Dermis microvascular lymphatic vessel endothelial cell (primary cell): ENCODE measurements at regions not wholly inside any gene's neighbourhood (a gene's known extent, or its start where the extent isn't known, plus 50 kb on each side); places are given as distances from the start of the nearest gene placed in this dataset.

Source experiments
- DNase-seq, 2 donors: peaks; one replicate each; pipeline versions ENCODE4 v3.0.0 to v3.0.0-alpha.2; 2010; ENCODE audit warnings: low read depth in 2 of 2

DNA sequence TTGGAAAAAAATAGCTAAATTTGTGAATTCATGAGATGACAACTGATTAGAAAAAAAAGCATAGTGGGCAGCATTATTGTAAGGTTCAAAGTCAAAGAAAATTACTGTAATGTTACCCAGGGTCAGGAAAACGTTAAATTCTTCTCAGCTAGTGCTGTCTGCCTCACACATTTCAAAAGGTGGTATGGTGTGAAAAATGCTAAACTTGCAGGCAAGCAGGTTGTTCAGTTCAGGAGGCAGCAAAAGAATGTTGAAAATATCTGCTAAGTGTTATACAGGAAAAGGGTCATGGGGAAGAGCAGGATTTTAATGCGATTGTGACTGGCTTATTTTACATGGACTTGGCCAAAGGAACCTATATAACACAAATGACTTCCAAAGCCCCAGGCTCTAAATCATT lies 232.5 kb upstream of the NDST3 start:
- DNase-seq: no peak

DNA sequence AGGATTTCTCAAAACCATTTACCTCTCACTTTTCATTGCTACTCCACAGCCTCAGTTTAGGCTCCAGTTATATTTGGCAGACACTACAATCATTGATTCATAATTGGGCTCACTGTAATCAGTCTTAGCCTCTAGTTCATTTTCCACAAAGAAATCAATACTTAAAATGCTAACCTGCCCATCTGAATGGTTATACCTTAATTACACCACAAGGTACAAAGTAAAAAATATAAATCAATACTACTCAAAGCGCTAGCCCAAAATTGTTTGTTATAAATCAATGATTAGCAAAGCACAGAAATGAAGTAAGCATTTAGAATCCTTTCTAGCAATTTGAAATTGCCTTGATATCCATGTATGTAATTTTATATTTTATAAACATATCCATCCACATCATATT lies 222.6 kb upstream of the NDST3 start:
- DNase-seq: no peak

DNA sequence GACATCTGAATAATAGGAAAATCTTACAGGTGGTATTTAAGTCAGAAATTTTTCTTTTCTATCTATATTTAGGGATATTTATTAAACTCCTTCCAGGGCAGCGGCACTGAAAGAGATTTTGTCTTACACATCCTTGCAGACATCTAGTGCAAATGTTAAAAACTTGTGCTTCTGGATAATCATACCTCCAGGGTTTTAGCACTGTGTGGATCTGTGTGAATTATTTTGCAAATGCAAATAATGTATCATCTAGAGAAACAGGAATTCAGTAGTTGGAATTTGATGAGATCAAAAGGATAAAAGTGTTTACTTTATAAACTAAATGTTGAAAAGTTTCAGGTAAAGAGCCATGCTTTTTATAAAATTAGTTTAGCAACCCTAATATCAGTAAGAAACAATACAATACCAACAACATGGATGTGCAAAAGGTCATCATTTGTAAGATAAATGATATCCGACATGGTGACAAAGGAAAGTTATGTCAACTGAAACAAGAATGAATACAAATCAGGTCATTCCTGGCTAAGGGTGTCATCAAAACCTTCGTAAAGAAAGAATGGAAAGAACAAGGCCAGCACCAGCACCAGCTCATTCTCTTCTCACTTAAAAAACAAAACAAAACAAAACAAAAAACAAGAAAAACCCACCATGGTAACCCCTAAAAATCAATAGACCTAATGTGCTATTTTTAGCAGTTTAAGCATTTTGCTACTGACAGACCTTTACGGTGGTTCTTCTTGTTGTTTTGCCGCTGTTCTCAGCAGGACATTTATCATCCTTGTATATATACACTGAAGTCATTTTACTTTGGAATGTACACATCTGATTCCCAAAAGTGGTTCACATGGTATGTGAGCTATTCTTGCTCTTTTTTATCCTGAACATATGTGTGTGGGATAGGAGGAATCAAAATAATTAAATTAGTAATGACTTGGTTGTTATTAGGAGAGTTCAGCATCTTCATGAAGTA lies 219.7 kb upstream of the NDST3 start:
- DNase-seq: no peak

DNA sequence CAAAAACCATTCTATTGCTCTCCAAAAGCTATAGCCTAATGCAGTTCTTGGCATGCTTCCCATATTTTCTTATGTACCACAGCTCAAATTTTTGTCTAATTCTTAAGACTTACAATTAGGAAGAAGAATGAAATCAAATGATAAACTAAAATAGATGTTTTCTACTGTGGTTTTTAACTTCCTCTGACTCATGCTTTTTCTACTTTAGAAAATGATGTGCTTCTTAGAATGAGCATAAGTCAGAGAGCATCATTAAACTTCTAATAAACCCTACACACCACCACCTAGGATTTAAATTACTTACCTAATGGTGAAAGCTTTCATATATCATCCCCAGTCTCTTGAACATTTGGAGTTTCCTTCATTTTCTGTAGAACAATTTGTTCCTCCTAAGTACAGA lies 217.0 kb upstream of the NDST3 start:
- DNase-seq: no peak

DNA sequence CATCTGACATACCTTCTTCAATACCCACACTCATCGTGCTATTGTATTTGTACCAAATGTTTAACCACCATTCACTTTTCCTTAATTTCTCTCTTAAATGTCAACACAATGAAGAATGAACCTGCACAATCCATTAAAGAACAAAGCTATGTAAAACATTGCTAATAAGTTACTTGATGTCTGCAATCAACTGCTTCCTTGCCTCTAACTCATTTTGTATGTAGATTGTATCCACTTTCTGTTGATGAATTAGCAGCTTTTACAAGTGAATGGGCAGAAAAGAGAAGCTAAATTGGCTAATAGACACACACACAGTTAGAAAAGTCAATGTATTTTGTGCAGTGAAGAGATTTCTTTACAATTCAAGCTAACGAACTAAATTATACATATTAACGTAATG lies 212.5 kb upstream of the NDST3 start:
- DNase-seq: no peak

DNA sequence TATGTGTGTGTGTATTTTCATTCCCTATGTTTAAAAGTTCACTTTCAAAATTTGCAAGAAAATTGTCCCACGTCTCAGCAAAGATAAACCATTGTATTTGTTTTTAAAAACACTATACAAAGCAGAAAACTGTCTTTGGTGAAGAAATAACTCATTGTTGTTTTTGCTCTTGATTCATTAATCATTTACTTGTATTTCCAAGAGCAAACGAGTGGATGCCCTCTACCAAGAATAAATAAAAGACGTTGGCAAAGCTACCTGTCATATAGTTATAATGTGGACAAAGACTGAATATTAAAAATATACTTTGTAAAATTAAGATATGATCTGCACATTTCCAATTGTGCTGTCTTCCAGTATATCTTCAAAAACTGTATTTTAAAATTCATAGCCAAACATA lies 210.9 kb upstream of the NDST3 start:
- DNase-seq: no peak

DNA sequence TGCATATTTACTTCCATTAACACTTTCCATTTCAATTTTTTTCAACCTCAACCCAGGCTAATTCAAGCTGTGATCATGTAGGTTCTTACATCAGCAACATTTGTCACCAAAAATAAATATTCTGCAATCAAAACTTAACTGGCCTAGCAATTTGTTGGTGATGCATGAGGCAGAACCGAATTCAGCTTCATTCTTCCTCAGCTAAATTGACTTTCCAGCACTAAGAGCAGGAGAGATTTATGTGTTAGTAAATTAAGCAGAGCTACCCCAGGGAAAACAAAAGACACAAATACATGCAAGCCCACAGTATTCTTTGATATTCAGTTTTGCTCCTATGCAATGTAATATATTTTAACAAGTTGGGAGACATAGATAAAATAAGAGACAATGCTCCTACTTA lies 208.7 kb upstream of the NDST3 start:
- no peak for DNase-seq

DNA sequence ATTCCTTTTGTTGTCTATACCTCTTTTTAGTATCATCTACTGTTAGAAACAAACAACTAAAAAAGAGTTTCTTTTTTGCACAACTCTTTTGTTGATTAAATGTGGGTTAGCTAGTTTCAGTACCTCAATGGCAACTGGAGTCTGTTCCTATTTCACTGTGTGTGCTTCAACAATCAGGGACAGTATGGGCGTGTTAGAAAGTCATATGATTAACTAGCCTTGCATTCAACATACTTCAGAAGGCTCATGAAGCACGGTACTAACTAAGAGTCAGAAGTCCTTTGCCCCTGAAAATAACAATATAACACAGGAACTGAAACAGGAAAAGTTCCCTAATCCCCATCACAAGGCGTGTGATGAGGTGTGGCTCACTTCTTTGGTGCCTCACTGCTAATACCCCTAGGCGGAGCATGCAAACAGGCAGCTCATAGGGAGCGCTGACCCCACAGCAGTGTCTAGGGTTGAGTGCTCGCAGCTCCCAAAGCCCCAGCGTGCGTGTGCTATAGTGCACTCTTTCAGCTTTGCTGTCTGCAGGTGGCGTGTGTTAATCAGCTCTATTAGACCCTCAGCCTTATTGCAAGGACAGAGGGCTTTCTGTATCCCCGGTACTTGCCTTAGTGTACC lies 203.1 kb upstream of the NDST3 start:
- DNase-seq: no peak

DNA sequence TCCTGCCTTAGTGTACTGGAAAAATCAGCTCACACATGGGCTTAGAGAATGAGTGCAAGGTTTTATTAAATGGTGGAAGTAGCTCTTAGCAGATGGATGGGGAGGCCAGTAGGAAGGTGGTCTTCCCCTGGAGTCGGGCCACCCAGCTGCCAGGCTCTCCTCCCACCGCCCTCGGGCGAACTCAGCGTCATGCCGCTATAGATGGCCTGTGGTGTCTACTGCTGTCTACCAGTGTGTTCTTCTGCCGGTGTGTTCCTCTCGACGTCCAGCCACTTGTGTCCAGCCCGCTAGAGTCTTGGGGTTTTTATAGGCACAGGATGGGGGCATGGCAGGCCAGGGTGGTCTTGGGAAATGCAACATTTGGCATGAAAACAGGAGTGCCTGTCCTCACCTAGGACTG lies 198.7 kb upstream of the NDST3 start:
- DNase-seq: no peak

DNA sequence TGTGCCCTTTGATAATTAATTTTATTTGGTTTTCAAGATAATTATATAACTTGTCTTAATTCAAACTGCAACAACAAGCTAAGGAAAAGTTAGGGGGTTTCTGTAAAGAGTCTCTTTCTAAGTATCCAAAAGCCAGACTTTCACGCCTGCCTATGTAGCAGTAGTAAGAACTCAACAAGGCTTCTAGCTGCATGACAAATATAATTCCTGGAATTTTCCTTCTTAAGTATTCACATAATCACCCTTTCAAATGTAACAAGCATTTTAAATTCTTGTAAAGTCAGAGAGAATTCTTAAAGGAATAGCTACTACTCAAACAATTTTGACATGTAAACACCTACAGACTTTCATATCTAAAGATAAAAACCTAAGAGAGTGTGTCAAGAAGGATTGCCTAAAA lies 189.7 kb upstream of the NDST3 start:
- DNase-seq: no peak

DNA sequence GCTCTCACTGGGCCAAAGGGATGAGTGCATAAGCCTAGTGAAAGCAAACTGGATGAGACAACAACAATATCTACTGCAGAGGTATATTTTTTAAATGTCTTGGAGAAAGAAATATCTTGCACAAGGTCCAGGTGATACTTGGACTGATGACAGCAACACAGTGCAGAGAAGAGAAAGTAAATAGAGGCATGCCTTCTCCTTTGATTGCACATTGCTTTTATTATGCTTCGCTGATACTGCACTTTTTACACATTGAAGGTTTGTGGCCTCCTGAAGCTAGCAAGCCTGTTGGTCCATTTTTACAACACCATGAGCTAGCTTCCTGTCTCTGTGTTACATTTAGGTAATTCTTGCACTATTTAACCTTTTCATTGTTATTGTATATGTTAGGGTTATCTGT lies 189.0 kb upstream of the NDST3 start:
- no peak for DNase-seq

DNA sequence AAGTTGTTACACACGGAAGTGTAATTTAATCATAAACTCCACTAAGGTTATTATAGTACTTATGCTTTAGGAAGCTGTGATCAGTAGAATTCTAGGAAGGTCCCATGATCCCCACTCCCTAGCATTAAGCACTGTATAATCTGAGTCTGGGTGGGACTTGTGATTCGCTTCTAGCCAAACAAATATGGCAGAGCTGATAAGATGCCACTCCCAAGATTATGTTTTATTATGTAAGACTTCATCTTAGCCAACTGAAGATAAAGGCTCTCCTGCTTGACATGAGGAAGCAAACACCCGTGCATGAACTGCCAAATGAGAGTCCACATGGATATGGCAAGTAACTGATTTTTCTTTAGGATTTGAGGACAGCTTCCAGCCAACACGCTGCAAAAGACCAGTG lies 186.4 kb upstream of the NDST3 start:
- DNase-seq: no peak

DNA sequence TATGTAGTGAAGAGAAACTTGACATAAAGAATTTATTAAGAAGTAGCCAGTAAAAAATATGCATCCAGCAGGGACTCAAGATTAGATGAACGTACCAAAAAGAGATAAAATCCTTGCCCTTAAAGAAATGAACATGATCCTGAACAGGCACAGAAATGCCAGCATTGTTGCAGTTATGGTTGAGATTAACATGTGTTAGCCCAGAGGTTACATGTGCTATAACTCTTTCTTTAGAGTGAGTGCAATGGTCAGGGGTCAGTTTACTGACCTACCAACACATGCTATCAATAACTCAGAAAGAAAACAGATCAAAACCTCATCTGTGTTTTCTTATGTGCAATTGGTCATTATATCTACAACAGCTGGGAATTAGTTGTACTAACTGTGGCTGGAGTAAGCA lies 166.1 kb upstream of the NDST3 start:
- no peak for DNase-seq

DNA sequence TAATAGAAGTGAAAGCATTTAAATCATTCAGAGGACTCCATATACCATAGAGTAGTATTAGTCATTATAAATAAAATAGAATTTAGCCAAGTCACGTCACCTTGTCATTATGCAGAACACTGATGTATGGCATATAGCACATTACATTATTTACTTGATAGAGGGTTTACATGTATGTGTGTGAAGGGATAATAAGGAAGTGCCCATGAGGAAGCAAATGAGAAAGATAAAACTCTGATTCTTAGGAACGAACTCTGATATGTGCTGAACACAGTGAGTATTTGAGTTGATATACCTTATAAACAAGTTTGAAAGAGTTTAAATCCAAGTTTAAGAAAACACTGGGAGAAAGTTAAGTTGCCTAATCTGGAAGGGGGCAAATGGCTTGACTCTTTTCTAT lies 160.5 kb upstream of the NDST3 start:
- no peak for DNase-seq

DNA sequence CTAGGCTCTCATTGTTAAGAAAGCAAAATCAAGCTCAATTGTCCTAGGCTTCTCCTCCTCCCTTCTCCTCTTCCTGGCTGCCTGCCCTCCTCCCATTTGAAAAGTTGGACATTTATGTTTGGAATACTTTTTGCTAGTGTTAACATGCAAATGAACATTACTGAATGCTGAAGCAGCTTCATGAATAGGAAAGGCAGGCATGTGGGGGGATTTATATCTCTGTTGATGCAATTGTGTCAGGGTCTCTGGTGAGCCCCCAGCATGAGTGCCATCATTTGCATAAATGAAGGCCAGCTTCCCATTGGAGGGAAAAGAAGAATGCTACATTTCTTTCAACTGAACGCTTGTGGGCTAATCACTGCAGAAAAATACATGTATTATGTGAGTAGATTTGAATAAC lies 160.1 kb upstream of the NDST3 start:
- no peak for DNase-seq

DNA sequence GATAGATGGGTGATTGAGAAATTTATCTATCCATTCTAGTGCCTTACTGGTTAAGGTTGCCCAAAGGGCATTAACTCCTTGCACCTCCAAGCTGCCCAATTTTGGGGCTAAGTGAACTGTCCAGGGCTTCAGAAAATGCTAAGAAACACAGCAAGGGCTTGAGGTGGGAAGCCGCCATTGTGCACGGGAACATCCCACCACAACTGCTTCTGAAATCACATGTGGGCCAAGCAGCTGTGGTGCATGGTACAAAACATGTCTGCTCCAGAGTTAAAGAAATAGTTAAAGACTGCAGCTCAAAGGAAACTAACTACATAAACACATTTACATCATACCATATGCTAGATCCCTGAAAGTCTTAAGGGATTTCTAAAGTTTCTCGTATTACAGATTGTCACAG lies 144.3 kb upstream of the NDST3 start:
- DNase-seq: no peak

DNA sequence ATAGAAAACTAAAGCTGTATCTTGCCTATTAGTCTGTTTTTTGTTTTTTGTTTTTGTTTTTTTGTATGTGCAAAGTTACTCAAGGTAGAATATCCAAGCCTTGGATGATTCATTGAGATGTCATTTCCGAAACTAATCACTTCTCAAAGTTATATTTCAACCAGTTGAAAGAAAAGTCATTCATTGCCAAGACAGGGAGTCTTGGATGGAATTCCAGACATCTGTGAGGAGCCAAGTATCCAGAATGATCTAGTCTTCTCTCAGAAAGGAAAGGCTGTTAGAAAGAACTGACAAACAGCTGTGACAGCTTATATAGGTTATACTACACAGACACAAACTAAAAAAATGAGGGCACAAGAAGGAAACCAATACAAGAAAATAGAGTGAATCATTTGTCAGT lies 141.1 kb upstream of the NDST3 start:
- DNase-seq: no peak

DNA sequence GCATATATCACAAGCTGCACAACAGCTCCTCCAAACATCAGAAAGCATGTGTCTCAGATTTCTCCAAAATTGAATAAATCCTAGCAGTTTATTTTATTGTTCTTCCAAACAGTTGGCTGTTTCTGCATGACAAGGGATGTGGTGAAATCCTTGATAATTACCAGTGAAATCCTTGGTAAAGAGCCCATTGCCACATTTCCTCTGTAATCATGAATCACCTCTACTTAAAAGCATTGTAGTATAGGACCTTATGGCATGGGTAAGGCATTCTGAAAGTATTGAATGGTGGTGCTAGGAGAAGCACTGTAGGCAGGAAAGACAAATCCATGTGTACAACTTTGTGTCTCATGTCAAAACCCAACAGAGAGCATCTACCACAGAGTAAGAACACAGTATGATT lies 135.8 kb upstream of the NDST3 start:
- no peak for DNase-seq

DNA sequence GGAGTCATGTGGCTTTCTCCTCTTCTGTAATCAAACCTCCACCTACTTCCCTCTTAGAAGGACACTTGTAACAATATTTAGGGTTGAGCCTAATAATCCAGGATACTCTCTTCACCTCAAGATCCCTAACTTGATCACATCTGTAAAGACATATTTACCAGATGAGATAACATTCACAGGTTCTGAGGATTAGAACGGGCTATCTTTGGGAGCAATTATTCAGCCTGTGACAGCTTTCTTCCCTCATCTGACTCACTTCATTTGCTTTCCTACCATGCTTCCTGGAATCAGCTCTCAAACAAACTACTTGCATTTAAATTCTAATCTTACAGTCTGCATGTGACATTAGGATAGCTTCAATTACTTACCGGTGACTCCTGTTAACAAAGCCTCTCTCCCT lies 133.5 kb upstream of the NDST3 start:
- no peak for DNase-seq

DNA sequence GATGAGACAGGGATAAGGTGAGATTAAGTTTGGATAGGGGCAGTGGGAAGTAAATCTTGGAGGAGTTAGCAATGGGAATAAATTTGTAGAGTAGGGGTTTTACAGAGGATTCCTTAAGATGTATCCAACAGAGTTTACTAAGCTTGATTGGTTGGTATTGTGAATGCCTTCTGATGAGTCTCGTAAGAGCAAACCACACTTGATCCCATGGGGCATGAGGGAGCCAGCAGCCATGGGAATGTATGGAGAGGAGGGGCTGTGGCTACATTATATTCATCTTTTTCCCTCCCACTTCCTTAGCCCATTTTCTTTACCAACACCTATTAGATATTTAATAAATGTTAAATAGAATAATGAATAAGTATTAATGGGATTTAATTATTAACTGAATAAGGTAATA lies 126.6 kb upstream of the NDST3 start:
- no peak for DNase-seq

DNA sequence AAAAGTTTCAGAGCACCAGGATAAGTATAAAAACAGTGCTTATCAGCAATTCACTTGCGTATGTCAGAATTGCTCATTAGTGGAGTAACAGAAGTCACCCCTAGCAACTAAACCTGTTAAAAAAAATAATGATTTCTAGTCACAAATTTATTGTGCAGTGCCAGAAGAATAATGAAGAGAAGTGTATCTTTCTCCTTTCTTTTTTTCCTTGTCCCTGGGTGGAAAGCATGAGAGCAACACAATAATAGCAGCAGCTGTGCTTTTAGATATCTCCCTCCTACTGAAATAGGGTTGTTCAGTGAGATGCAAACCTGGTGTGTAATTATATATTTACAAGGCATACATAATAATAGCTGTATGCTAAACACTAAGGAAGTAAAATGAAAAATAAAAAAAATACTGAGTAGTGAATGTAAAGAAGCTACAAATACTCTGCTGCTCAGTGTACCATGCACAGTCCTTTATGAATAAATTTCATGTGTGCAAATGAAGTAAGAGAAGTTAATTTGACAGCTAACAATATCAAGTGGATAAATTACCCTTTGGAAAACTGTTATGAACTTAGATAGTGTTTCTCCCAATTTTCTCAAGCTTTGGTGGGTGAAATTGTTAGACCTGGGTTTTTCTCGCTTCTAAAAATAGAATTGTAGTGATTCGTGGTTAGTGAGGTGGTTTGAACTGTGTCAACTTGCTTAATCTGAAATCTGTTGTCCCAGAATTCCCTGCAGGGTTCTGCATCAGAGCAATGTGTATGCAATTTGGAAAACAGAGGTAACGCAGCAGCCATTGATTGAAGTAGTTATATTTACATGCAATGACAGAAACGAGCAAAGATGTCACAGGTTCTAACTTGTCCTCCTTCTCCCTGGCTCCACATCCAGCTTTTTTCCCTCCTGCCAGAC lies 125.7 kb upstream of the NDST3 start:
- no peak for DNase-seq

DNA sequence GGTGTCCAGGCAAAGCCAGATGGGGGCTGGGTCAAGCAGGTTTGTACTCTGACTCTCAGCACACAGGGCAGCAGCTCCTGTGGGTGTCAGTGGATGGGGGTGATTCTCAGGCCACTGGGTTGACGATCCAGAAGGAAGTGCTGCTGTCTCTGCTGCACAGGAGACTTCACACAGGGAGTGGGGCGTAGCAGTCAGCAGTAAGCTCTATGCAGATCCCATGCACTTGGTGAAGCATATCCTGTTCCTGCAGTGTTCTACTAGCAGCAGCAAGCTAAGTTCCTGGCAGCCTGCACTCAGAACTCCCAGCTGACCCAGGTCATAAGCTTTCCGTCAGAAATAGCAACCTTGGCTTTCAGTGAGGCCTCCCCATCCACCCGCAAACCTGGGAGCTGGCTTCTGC lies 117.6 kb upstream of the NDST3 start:
- DNase-seq: no peak
